ENCODE measurements at regions not wholly inside any gene's neighbourhood (a gene's known extent, or its start where the extent isn't known, plus 50 kb on each side); places are given as distances from the start of the nearest gene placed in this dataset.

GRCh38 chr2:8257502-8257901, 424.4 kb upstream of the ID2 start:
- no peak for TF ChIP-seq YY1 (IDR thresholded peaks at IDR 0.05; ENCODE audit: low read depth)
- TF ChIP-seq REST (IDR thresholded peaks at IDR 0.05; ENCODE audit: low read depth), result no peak
- no peak for TF ChIP-seq NFIC (IDR thresholded peaks at IDR 0.05)
- TF ChIP-seq TEAD4 (IDR thresholded peaks at IDR 0.05), result no peak
- no peak for TF ChIP-seq USF1 (IDR thresholded peaks at IDR 0.05)
- TF ChIP-seq CEBPB (IDR thresholded peaks at IDR 0.05), result no peak
- TF ChIP-seq EP300 (IDR thresholded peaks at IDR 0.05; ENCODE audit: borderline replicate concordance), result no peak
- TF ChIP-seq EGR1 (IDR thresholded peaks at IDR 0.05), result no peak
- no peak for TF ChIP-seq CREB1 (IDR thresholded peaks at IDR 0.05; ENCODE audit: low read depth)
- TF ChIP-seq ZBTB7A (IDR thresholded peaks at IDR 0.05; ENCODE audit: low read depth), result no peak
- TF ChIP-seq TAF1 (IDR thresholded peaks at IDR 0.05; ENCODE audit: low read depth), result no peak
- no peak for TF ChIP-seq MAX (IDR thresholded peaks at IDR 0.05)
- TF ChIP-seq FOXM1 (IDR thresholded peaks at IDR 0.05; ENCODE audit: borderline replicate concordance, low read depth), result no peak
- TF ChIP-seq TCF12 (IDR thresholded peaks at IDR 0.05; ENCODE audit: low read depth), result no peak
- TF ChIP-seq RAD21 (IDR thresholded peaks at IDR 0.05; ENCODE audit: low read depth), result no peak

GRCh38 chr2:8258406-8258805, 423.4 kb upstream of the ID2 start:
- TF ChIP-seq TEAD4 (IDR thresholded peaks at IDR 0.05) (no peak), CREB1 (IDR thresholded peaks at IDR 0.05; ENCODE audit: low read depth) (no peak), EGR1 (IDR thresholded peaks at IDR 0.05) (no peak), TAF1 (IDR thresholded peaks at IDR 0.05; ENCODE audit: low read depth) (no peak), NFIC (IDR thresholded peaks at IDR 0.05) (no peak), MAX (IDR thresholded peaks at IDR 0.05) (no peak), RAD21 (IDR thresholded peaks at IDR 0.05; ENCODE audit: low read depth) (no peak), TCF12 (IDR thresholded peaks at IDR 0.05; ENCODE audit: low read depth) (no peak), ZBTB7A (IDR thresholded peaks at IDR 0.05; ENCODE audit: low read depth) (no peak), REST (IDR thresholded peaks at IDR 0.05; ENCODE audit: low read depth) (no peak), EP300 (IDR thresholded peaks at IDR 0.05; ENCODE audit: borderline replicate concordance) (no peak), CEBPB (IDR thresholded peaks at IDR 0.05) (no peak), USF1 (IDR thresholded peaks at IDR 0.05) (no peak), FOXM1 (IDR thresholded peaks at IDR 0.05; ENCODE audit: borderline replicate concordance, low read depth) (no peak), YY1 (IDR thresholded peaks at IDR 0.05; ENCODE audit: low read depth) (no peak)

GRCh38 chr2:8259106-8259840, 422.6 kb upstream of the ID2 start:
- no peak for TF ChIP-seq CREB1 (IDR thresholded peaks at IDR 0.05; ENCODE audit: low read depth)
- no peak for TF ChIP-seq YY1 (IDR thresholded peaks at IDR 0.05; ENCODE audit: low read depth)
- TF ChIP-seq ZBTB7A (IDR thresholded peaks at IDR 0.05; ENCODE audit: low read depth), result no peak
- no peak for TF ChIP-seq EGR1 (IDR thresholded peaks at IDR 0.05)
- TF ChIP-seq REST (IDR thresholded peaks at IDR 0.05; ENCODE audit: low read depth), result no peak

- TF ChIP-seq EP300 (IDR thresholded peaks at IDR 0.05; ENCODE audit: borderline replicate concordance) (no peak), MAX (IDR thresholded peaks at IDR 0.05) (no peak), YY1 (IDR thresholded peaks at IDR 0.05; ENCODE audit: low read depth) (no peak), CREB1 (IDR thresholded peaks at IDR 0.05; ENCODE audit: low read depth) (no peak)
Measured at GRCh38 chr2:8259841-8260178, 422.0 kb upstream of the ID2 start.
